Neuronal stem cell (in vitro differentiated cells): ENCODE measurements at regions not wholly inside any gene's neighbourhood (a gene's known extent, or its start where the extent isn't known, plus 50 kb on each side); places are given as distances from the start of the nearest gene placed in this dataset.

Experiments used
- DNase-seq: peaks from one replicate; pipeline ENCODE4 v3.0.0-alpha.2; 2013; ENCODE audit warnings: low spot score
- H2AFZ ChIP-seq: one replicate; pipeline ENCODE4 v1.6.1; 2013; ENCODE audit warnings: mild to moderate bottlenecking, low read length, inconsistent platforms
- H2AK5ac ChIP-seq: 2 replicates; pipeline ENCODE4 v1.6.1; 2013; ENCODE audit warnings: low read depth, mild to moderate bottlenecking, inconsistent platforms, low read length, moderate library complexity, mixed read lengths
- H2BK120ac ChIP-seq: 2 replicates; pipeline ENCODE4 v1.6.1; 2013; ENCODE audit warnings: low read depth, mild to moderate bottlenecking, inconsistent platforms, low read length, moderate library complexity, mixed read lengths
- H2BK12ac ChIP-seq: one replicate; pipeline ENCODE4 v1.6.1; 2013; ENCODE audit warnings: low read length, inconsistent platforms
- H2BK15ac ChIP-seq: 2 replicates; pipeline ENCODE4 v1.6.1; 2013; ENCODE audit warnings: mild to moderate bottlenecking, low read length, inconsistent platforms, mixed read lengths
- H2BK5ac ChIP-seq: one replicate; pipeline ENCODE4 v1.6.1; 2013; ENCODE audit warnings: inconsistent platforms, mild to moderate bottlenecking, low read length, moderate library complexity
- H3K14ac ChIP-seq: one replicate; pipeline ENCODE4 v1.6.1; 2013; ENCODE audit warnings: low read length, inconsistent platforms
- H3K18ac ChIP-seq: 2 replicates; pipeline ENCODE4 v1.6.1; 2013; ENCODE audit warnings: low read length, inconsistent platforms
- H3K23ac ChIP-seq: 2 replicates; pipeline ENCODE4 v1.6.1; 2013; ENCODE audit warnings: low read depth, mild to moderate bottlenecking, mixed read lengths, low read length, inconsistent platforms; ENCODE audit not compliant: poor library complexity
- H3K27ac ChIP-seq: replicated peaks from 3 replicates; pipeline ENCODE4 v1.5.1; 2013; ENCODE audit warnings: low read length, inconsistent platforms
- H3K27me3 ChIP-seq, 3 experiments: 2 replicates each; pipeline ENCODE4 v1.6.1; 2013; ENCODE audit warnings: low read length in 3 of 3, mild to moderate bottlenecking in 2 of 3, inconsistent platforms in 1 of 3, low read depth in 1 of 3, mixed read lengths in 1 of 3, moderate library complexity in 1 of 3; ENCODE audit not compliant: control insufficient read depth in 3 of 3, insufficient read depth in 3 of 3
- H3K36me3 ChIP-seq, 2 donors: replicated peaks in 1 of 2; 2 replicates each; pipeline ENCODE4 v1.6.1; 2013; ENCODE audit warnings: low read length in 2 of 2; ENCODE audit not compliant: control insufficient read depth in 2 of 2, insufficient read depth in 2 of 2
- H3K4ac ChIP-seq: 2 replicates; pipeline ENCODE4 v1.6.1; 2013; ENCODE audit warnings: inconsistent platforms, mild to moderate bottlenecking, low read length, moderate library complexity
- H3K4me1 ChIP-seq, 2 donors: 1 replicate in 1 of 2; 2 replicates in 1 of 2; pipeline ENCODE4 v1.6.1; 2013; ENCODE audit warnings: low read length in 2 of 2, low read depth in 1 of 2; ENCODE audit not compliant: control insufficient read depth in 2 of 2, insufficient read depth in 1 of 2
- H3K4me2 ChIP-seq: one replicate; pipeline ENCODE4 v1.6.1; 2013; ENCODE audit warnings: mild to moderate bottlenecking, low read length, inconsistent platforms; ENCODE audit not compliant: insufficient read depth, poor library complexity, severe bottlenecking
- H3K4me3 ChIP-seq, 2 donors: 2 replicates each; pipeline ENCODE4 v1.5.1; 2013; ENCODE audit warnings: low read length in 2 of 2, mild to moderate bottlenecking in 2 of 2, inconsistent platforms in 1 of 2, moderate library complexity in 1 of 2
- H3K79me1 ChIP-seq: one replicate; pipeline ENCODE4 v1.6.1; 2013; ENCODE audit warnings: low read depth, mild to moderate bottlenecking, inconsistent platforms, low read length, moderate library complexity
- H3K9ac ChIP-seq: one replicate; pipeline ENCODE4 v1.6.1; 2013; ENCODE audit warnings: mild to moderate bottlenecking, low read depth, low read length, inconsistent platforms; ENCODE audit not compliant: poor library complexity
- H3K9me3 ChIP-seq, 2 donors: replicated peaks in 1 of 2; 2 replicates each; pipeline versions ENCODE3 to v1.6.1; 2013; ENCODE audit warnings: low read length in 2 of 2, mild to moderate bottlenecking in 2 of 2, inconsistent platforms in 1 of 2, low read depth in 1 of 2, mixed read lengths in 1 of 2, moderate library complexity in 1 of 2; ENCODE audit not compliant: control insufficient read depth in 2 of 2, insufficient read depth in 1 of 2
- H4K8ac ChIP-seq: one replicate; pipeline ENCODE4 v1.6.1; 2013; ENCODE audit warnings: low read depth, mild to moderate bottlenecking, inconsistent platforms, low read length, moderate library complexity
- H4K91ac ChIP-seq: one replicate; pipeline ENCODE4 v1.6.1; 2013; ENCODE audit warnings: low read length, low read depth, mild to moderate bottlenecking, inconsistent platforms; ENCODE audit not compliant: poor library complexity
- WGBS, 2 donors: extraction: QIAGEN DNeasy Blood & Tissue Kit; methylation state at CpG; one replicate each; pipeline ENCODE4 v1.1.7; 2013; ENCODE audit warnings: missing lambda C conversion rate in 2 of 2, mixed read lengths in 1 of 2; ENCODE audit not compliant: insufficient read length in 2 of 2, insufficient replicate concordance in 1 of 2; ENCODE audit errors: extremely low coverage in 2 of 2; 5-methylcytosine and 5-hydroxymethylcytosine counted together

DNA sequence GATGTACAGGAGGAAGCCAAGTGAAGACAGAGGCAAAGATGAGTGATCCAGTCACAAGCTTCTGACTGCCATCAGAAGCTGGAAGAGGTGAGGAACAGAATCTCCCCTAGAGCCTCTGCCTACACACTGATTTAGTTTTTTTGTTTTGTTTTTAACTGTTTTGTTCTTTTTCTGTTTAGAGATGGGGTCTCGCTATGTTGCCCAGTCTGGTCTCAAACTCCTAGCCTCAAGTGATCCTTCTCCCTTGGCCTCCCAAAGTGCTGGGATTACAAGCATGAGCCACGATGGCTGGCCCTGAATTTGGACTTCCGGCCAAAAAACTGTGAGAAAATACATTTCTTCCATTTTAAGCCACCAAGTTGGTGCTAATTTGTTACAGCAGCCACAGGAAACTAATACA, 204.7 kb upstream of the ZNF608 start:
- DNase-seq, result no peak
- no peak overlapping the region for H4K8ac ChIP-seq
- H2AFZ ChIP-seq, result no peak overlapping the region

DNA sequence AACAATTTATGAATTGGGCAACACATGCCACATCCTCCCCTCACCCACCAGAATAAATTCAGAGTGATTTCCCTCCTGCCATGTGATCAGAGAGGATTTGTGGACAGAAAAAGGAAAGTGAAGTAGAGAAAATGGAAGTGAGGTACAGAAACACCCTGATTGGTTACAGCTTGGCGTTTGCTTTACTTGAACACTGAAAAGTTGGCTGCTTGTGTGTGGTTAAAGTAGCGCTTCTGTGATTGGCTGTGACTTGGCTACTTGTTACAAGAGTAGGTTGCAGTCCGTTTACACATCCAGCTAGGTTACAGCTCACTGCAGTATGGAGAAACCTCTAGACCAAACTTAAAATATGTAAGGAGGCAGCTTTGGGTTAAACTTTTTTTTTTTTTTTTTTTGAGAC, 205.2 kb upstream of the ZNF608 start:
- no peak overlapping the region for H2BK120ac ChIP-seq
- H3K14ac ChIP-seq, result no peak overlapping the region
- H3K79me1 ChIP-seq, result no peaks in the 10 kb centered on the region

More for the DNA sequence above, 204.7 kb upstream of the ZNF608 start:
- Histone ChIP-seq H2BK120ac (no peak overlapping the region), H3K27ac (no peak overlapping the region), H3K4ac (no peak overlapping the region), H3K79me1 (no peaks in the 10 kb centered on the region), H3K9ac (no peak overlapping the region), H3K4me3 (no peak overlapping the region), H2BK5ac (no peak overlapping the region), H3K4me1 (peaks cover 0 to 3% of the 10 kb centered on the region in 2 donors), H2AK5ac (no peak overlapping the region), H3K14ac (no peak overlapping the region), H2BK12ac (no peak overlapping the region), H3K9me3 (no peaks in the 10 kb centered on the region), H2BK15ac (no peak overlapping the region), H3K27me3 (no peaks in the 10 kb centered on the region), H4K91ac (no peak overlapping the region), H3K18ac (no peak overlapping the region), H3K36me3 (no peaks in the 10 kb centered on the region), H3K4me2 (no peak overlapping the region), H3K23ac (no peak overlapping the region)
- no CpG with 5 or more reads among the region's 3 CpGs for WGBS, 2 donors

DNA sequence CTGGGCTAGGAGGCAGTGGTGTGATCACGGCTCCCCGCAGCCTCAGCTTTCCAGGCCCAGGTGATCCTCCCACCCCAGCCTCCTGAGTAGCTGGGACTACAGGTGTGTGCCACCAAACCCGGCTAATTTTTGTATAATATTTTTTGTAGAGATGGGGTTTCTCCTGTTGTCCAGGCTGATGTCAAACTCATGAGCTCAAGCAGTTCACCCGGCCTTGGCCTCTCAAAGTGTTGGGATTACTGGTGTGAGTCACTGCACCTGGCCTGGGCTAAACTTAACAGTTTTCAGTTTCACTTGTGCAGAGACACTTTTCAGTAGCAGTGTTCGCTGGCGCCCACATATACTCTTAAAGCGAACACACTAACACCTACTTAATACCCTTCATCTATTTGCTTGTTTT, 205.6 kb upstream of the ZNF608 start:
- H3K27ac ChIP-seq, result no peak overlapping the region
- no peak overlapping the region for H4K8ac ChIP-seq
- H3K18ac ChIP-seq, result no peak overlapping the region
- DNase-seq, result no peak
- no peak overlapping the region for H3K9ac ChIP-seq
- H3K27me3 ChIP-seq, result no peaks in the 10 kb centered on the region
- no CpG with 5 or more reads among the region's 7 CpGs for WGBS, 2 donors
- no peak overlapping the region for H3K4ac ChIP-seq
- H3K14ac ChIP-seq, result no peak overlapping the region
- no peak overlapping the region for H2AK5ac ChIP-seq
- H3K4me1 ChIP-seq, result peaks cover 0 to 3% of the 10 kb centered on the region in 2 donors
- H3K4me3 ChIP-seq, result no peak overlapping the region
- H2BK15ac ChIP-seq, result no peak overlapping the region
- no peaks in the 10 kb centered on the region for H3K36me3 ChIP-seq
- H2AFZ ChIP-seq, result no peak overlapping the region
- no peak overlapping the region for H3K23ac ChIP-seq
- no peak overlapping the region for H3K4me2 ChIP-seq
- no peak overlapping the region for H2BK120ac ChIP-seq
- H2BK12ac ChIP-seq, result no peak overlapping the region
- H4K91ac ChIP-seq, result no peak overlapping the region
- no peak overlapping the region for H2BK5ac ChIP-seq
- H3K9me3 ChIP-seq, result no peaks in the 10 kb centered on the region
- no peaks in the 10 kb centered on the region for H3K79me1 ChIP-seq

More for the DNA sequence above, 205.2 kb upstream of the ZNF608 start:
- Histone ChIP-seq H2AFZ (no peak overlapping the region), H3K23ac (no peak overlapping the region), H4K8ac (no peak overlapping the region), H4K91ac (no peak overlapping the region), H2AK5ac (no peak overlapping the region), H3K4ac (no peak overlapping the region), H3K36me3 (no peaks in the 10 kb centered on the region), H3K4me1 (peaks cover 0 to 3% of the 10 kb centered on the region in 2 donors), H3K18ac (no peak overlapping the region), H2BK12ac (no peak overlapping the region), H3K27me3 (no peaks in the 10 kb centered on the region), H3K4me2 (no peak overlapping the region), H3K4me3 (no peak overlapping the region), H2BK15ac (no peak overlapping the region), H3K27ac (no peak overlapping the region), H2BK5ac (no peak overlapping the region), H3K9ac (no peak overlapping the region), H3K9me3 (no peaks in the 10 kb centered on the region)
- no peak for DNase-seq
- WGBS, 2 donors, result no CpG with 5 or more reads among the region's 3 CpGs

DNA sequence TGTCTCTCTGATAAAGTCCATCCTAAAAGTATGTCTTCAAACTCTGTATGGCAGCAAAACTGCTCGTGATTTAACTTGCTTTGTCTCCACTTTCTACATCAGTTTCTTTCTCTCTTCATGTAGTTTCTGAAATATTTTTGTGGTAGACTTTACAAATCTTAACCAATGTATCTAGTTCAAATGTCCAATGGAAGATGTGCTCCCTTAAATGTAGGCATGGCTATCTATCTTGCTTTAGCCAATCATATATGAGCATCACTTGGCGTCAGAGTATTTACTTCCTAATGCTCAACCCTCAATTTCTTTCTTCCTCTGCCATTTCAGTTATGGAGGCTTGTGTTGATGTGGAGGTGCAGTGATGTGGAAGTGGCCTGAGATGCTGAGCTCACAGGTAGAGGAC, 206.1 kb upstream of the ZNF608 start:
- Histone ChIP-seq H3K4me3 (no peak overlapping the region), H2BK120ac (no peak overlapping the region), H3K23ac (no peak overlapping the region), H3K18ac (no peak overlapping the region), H4K8ac (no peak overlapping the region), H2BK12ac (no peak overlapping the region), H3K9me3 (no peaks in the 10 kb centered on the region), H3K27ac (no peak overlapping the region), H2AK5ac (no peak overlapping the region), H3K14ac (no peak overlapping the region), H3K4me1 (peaks cover 0 to 3% of the 10 kb centered on the region in 2 donors), H3K36me3 (no peaks in the 10 kb centered on the region), H3K9ac (no peak overlapping the region), H3K4me2 (no peak overlapping the region), H2BK5ac (no peak overlapping the region), H4K91ac (no peak overlapping the region), H2AFZ (no peak overlapping the region), H3K4ac (no peak overlapping the region), H3K79me1 (no peaks in the 10 kb centered on the region), H2BK15ac (no peak overlapping the region), H3K27me3 (no peaks in the 10 kb centered on the region)
- WGBS, 2 donors, result no CpG with 5 or more reads among the region's 2 CpGs
- no peak for DNase-seq
